IPS-18a (cell line): ENCODE measurements at regions not wholly inside any gene's neighbourhood (a gene's known extent, or its start where the extent isn't known, plus 50 kb on each side); places are given as distances from the start of the nearest gene placed in this dataset.

Source experiments
- H3K27ac ChIP-seq: one replicate; pipeline ENCODE4 v1.5.1; 2013; ENCODE audit warnings: low read length
- H3K27me3 ChIP-seq: one replicate; pipeline ENCODE4 v1.6.1; 2013; ENCODE audit warnings: mild to moderate bottlenecking, low read length; ENCODE audit not compliant: control insufficient read depth, insufficient read depth
- H3K36me3 ChIP-seq: one replicate; pipeline ENCODE4 v1.6.1; 2013; ENCODE audit warnings: low read depth, low read length; ENCODE audit not compliant: control insufficient read depth
- H3K4me1 ChIP-seq: one replicate; pipeline ENCODE4 v1.6.1; 2013; ENCODE audit warnings: low read depth, low read length; ENCODE audit not compliant: control insufficient read depth
- H3K4me3 ChIP-seq: one replicate; pipeline ENCODE4 v1.5.1; 2013; ENCODE audit warnings: low read length
- H3K9ac ChIP-seq: one replicate; pipeline ENCODE4 v1.6.1; 2013; ENCODE audit warnings: mild to moderate bottlenecking, low read length, moderate library complexity
- H3K9me3 ChIP-seq: one replicate; pipeline ENCODE4 v1.6.1; 2013; ENCODE audit warnings: low read depth, low read length; ENCODE audit not compliant: control insufficient read depth

GRCh38 chr3:159560214-159560979, 428.2 kb upstream of the IL12A start:
- Histone ChIP-seq H3K9me3 (no peaks in the 10 kb centered on the region), H3K27me3 (peaks cover 21% of the 10 kb centered on the region), H3K27ac (no peak overlapping the region), H3K36me3 (no peaks in the 10 kb centered on the region), H3K4me1 (peaks cover 35% of the 10 kb centered on the region), H3K9ac (peak overlapping the region; percentile 25), H3K4me3 (peak overlapping the region; percentile 44)

DNA sequence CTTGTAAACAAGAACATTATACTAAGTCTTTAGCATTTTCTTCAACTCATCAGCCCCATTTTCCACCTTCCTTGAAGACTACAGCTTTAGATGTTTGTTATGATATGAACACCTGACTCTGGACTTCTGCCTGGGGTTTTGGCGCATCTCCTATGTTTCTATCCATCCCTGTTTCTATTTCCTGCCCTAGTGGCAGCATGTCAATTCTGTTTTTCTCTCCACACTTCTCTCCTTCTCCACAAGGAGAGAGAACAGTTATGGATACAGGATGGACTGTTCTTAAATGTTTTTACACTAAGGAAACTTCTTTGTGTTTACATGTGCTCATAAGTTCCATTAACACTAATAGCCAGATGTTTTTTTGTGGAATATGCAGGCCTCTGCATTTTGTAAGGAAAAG, 423.3 kb upstream of the IL12A start:
- Histone ChIP-seq H3K4me1 (peaks cover 23% of the 10 kb centered on the region), H3K27me3 (no peaks in the 10 kb centered on the region), H3K27ac (no peak overlapping the region), H3K4me3 (no peak overlapping the region), H3K9me3 (no peaks in the 10 kb centered on the region), H3K36me3 (no peaks in the 10 kb centered on the region), H3K9ac (no peak overlapping the region)

- Histone ChIP-seq H3K4me3 (no peak overlapping the region), H3K4me1 (peaks cover 7% of the 10 kb centered on the region), H3K36me3 (no peaks in the 10 kb centered on the region), H3K27ac (no peak overlapping the region), H3K9me3 (no peaks in the 10 kb centered on the region), H3K27me3 (no peaks in the 10 kb centered on the region), H3K9ac (no peak overlapping the region)
Observed at GRCh38 chr3:159583662-159584061, 405.0 kb upstream of the IL12A start.

- no peaks in the 10 kb centered on the region for H3K27me3 ChIP-seq
- no peaks in the 10 kb centered on the region for H3K36me3 ChIP-seq
- no peaks in the 10 kb centered on the region for H3K9me3 ChIP-seq
- H3K4me1 ChIP-seq: peaks cover 7% of the 10 kb centered on the region
- H3K9ac ChIP-seq: no peak overlapping the region
- H3K4me3 ChIP-seq: no peak overlapping the region
- no peak overlapping the region for H3K27ac ChIP-seq
Observed at GRCh38 chr3:159584421-159584820, 404.2 kb upstream of the IL12A start.

DNA sequence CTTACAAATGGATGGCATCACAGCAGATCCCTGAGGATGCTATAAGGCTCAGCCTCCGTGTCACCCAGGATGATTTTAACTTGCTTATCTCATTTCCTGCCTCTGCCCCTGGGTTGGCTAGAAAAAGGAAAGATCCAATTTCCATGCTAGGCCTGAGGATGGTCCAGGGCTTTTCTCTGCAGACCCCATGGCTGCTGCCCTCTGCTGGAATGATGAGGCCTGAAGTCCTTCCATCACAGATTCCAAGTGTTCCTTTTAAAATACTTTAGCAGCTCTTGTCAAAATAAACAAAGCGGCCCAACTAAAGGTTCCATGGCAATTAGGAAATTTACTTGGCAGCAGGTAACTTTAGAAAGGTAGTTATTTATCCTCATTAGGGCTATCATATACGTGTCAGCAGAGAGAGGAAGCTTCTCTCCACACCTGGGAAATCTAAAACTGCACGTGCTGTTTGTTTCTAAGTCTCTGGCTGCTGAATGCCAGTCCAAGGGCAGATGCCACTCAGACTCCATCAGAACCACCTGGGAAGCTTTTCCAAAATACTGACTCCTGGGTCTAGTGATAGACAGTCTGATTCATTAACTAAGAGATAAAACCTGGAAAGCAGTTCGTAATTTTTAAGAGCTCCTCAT, 401.9 kb upstream of the IL12A start:
- no peak overlapping the region for H3K4me3 ChIP-seq
- no peak overlapping the region for H3K9ac ChIP-seq
- peaks cover 7% of the 10 kb centered on the region for H3K4me1 ChIP-seq
- H3K27me3 ChIP-seq: no peaks in the 10 kb centered on the region
- no peaks in the 10 kb centered on the region for H3K9me3 ChIP-seq
- no peaks in the 10 kb centered on the region for H3K36me3 ChIP-seq
- H3K27ac ChIP-seq: no peak overlapping the region

GRCh38 chr3:159593927-159594605, 394.6 kb upstream of the IL12A start:
- Histone ChIP-seq H3K36me3 (no peaks in the 10 kb centered on the region), H3K4me3 (no peak overlapping the region)

GRCh38 chr3:159600291-159600690, 388.3 kb upstream of the IL12A start:
- Histone ChIP-seq H3K27me3 (no peaks in the 10 kb centered on the region), H3K4me3 (no peak overlapping the region), H3K9ac (no peak overlapping the region), H3K9me3 (no peaks in the 10 kb centered on the region), H3K27ac (no peak overlapping the region), H3K4me1 (no peaks in the 10 kb centered on the region), H3K36me3 (no peaks in the 10 kb centered on the region)

More at GRCh38 chr3:159593927-159594605, 394.6 kb upstream of the IL12A start:
- Histone ChIP-seq H3K27me3 (no peaks in the 10 kb centered on the region), H3K4me1 (no peaks in the 10 kb centered on the region), H3K9ac (no peak overlapping the region), H3K9me3 (no peaks in the 10 kb centered on the region), H3K27ac (no peak overlapping the region)

DNA sequence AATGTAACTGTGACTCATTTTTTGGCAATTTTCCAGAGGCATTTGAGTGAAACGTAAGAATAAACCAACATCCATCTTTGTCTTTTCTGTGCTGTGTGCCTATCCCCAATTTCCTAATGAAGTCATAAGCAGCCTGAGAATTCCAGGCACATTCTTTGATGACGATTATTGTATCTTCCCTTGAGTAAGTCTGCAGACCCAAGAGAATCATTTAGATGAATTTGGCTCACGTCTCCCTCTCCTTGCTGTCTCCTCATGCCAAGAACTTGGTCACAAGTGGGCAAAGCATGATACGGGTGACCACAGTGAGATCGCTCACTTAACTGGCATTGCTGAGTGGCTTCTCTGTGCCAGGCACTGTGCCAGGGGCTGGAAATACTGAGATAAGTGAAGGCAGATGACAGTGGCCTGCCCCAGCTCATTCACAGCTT, 384.5 kb upstream of the IL12A start:
- no peak overlapping the region for H3K27ac ChIP-seq
- H3K9ac ChIP-seq: no peak overlapping the region
- H3K36me3 ChIP-seq: no peaks in the 10 kb centered on the region
- H3K4me3 ChIP-seq: no peak overlapping the region
- no peaks in the 10 kb centered on the region for H3K4me1 ChIP-seq
- H3K27me3 ChIP-seq: no peaks in the 10 kb centered on the region
- H3K9me3 ChIP-seq: no peaks in the 10 kb centered on the region

GRCh38 chr3:159605101-159605500, 383.5 kb upstream of the IL12A start:
- no peaks in the 10 kb centered on the region for H3K4me1 ChIP-seq
- H3K27ac ChIP-seq: no peak overlapping the region
- H3K9me3 ChIP-seq: no peaks in the 10 kb centered on the region
- H3K9ac ChIP-seq: no peak overlapping the region
- H3K27me3 ChIP-seq: no peaks in the 10 kb centered on the region
- no peaks in the 10 kb centered on the region for H3K36me3 ChIP-seq
- H3K4me3 ChIP-seq: no peak overlapping the region

GRCh38 chr3:159605776-159606175, 382.9 kb upstream of the IL12A start:
- no peaks in the 10 kb centered on the region for H3K9me3 ChIP-seq
- H3K9ac ChIP-seq: no peak overlapping the region
- H3K4me1 ChIP-seq: no peaks in the 10 kb centered on the region
- H3K27ac ChIP-seq: no peak overlapping the region
- no peaks in the 10 kb centered on the region for H3K36me3 ChIP-seq
- no peak overlapping the region for H3K4me3 ChIP-seq
- no peaks in the 10 kb centered on the region for H3K27me3 ChIP-seq

DNA sequence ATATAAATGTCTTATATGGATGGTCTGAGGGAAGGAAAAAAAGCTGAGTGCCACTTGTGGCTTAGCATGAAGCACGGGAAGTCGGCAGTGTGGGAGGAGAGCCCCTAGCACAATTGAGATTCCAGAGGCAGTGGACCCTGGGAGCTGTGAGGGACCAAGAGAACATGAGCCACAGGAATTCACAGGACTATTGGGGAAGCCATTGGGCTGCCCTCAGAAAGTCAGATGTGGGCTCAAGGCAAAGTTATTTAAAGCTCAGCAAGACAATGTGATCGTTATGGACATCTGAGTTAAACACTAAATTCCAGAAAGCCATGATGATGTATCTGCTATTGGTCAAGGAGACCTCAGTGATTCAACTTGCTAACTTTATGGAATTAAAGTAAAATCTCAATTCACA, 380.8 kb upstream of the IL12A start:
- Histone ChIP-seq H3K36me3 (no peaks in the 10 kb centered on the region), H3K4me3 (no peak overlapping the region), H3K27me3 (no peaks in the 10 kb centered on the region), H3K9me3 (no peaks in the 10 kb centered on the region), H3K27ac (no peak overlapping the region), H3K4me1 (no peaks in the 10 kb centered on the region), H3K9ac (no peak overlapping the region)
